ENCODE measurements at regions not wholly inside any gene's neighbourhood (a gene's known extent, or its start where the extent isn't known, plus 50 kb on each side); places are given as distances from the start of the nearest gene placed in this dataset.

DNA sequence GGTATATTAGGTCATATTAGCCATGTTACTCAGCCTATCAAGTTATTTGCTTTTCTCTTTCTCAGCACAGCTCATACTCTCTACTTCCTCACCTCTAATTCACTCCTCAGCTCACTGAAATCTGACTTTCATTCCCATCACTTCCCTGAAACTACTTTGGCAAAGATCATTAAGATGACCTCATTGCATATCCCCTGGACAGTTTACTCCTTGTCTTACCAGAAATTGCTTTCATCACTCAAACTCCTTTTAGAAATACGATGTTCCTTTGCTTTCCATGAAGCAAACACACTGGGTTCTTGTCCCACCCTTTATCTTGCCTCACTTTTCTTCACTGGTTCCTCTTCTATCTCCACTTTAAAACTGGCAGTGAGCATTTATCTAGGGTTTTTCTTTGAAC lies 354.4 kb downstream of the TUSC7 start:
- H3K27ac ChIP-seq = no peak overlapping the region

DNA sequence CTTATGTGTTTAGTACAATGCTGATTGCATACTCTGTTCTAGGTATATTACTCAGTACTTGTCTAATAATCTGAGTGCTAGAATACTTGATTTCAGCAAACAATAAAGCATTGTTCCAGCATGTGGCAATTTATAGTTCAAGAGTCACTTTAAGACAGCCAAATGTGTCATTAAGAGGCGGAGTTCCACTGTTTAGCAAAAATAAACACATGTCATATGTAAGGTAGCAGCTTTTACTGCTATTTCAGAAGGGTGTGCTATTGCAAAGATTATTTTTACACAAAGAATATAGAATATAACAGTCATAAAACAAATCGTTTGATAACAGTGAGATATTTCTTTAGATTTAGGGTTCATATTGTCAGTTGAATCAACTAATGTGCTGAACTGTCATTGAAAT lies 358.7 kb downstream of the TUSC7 start:
- Histone ChIP-seq H3K27me3 (no peaks in the 10 kb centered on the region), H3K4me1 (no peaks in the 10 kb centered on the region), H3K36me3 (no peaks in the 10 kb centered on the region), H3K4me3 (no peak overlapping the region), H3K9me3 (no peaks in the 10 kb centered on the region), H3K27ac (no peak overlapping the region)
- intact Hi-C loops (cut with DNase I) = no loop called here
- 42% methylated on average over 2 of the region's 2 CpGs for WGBS (ENCODE audit: insufficient coverage, low coverage, low lambda C conversion rate, missing lambda C conversion rate)
- ATAC-seq (no peak), DNase-seq (no peak)
- no peak for TF ChIP-seq POLR2A (IDR thresholded peaks at IDR 0.05)
- TF ChIP-seq, protein P1, sequence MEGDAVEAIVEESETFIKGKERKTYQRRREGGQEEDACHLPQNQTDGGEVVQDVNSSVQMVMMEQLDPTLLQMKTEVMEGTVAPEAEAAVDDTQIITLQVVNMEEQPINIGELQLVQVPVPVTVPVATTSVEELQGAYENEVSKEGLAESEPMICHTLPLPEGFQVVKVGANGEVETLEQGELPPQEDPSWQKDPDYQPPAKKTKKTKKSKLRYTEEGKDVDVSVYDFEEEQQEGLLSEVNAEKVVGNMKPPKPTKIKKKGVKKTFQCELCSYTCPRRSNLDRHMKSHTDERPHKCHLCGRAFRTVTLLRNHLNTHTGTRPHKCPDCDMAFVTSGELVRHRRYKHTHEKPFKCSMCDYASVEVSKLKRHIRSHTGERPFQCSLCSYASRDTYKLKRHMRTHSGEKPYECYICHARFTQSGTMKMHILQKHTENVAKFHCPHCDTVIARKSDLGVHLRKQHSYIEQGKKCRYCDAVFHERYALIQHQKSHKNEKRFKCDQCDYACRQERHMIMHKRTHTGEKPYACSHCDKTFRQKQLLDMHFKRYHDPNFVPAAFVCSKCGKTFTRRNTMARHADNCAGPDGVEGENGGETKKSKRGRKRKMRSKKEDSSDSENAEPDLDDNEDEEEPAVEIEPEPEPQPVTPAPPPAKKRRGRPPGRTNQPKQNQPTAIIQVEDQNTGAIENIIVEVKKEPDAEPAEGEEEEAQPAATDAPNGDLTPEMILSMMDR (IDR thresholded peaks at IDR 0.05) = no peak

More for the DNA sequence above, 354.4 kb downstream of the TUSC7 start:
- 29% methylated on average over 1 of the region's 1 CpG for WGBS (ENCODE audit: insufficient coverage, low coverage, low lambda C conversion rate, missing lambda C conversion rate)
- intact Hi-C loops (cut with DNase I) = no loop called here
- peak in 1 of 4 donors; percentile 75 for ATAC-seq
- Histone ChIP-seq H3K9me3 (no peaks in the 10 kb centered on the region), H3K4me3 (no peak overlapping the region), H3K27me3 (no peaks in the 10 kb centered on the region), H3K36me3 (no peaks in the 10 kb centered on the region), H3K4me1 (peaks cover 0 to 10% (median 0%) of the 10 kb centered on the region in 4 donors)
- no peak for TF ChIP-seq POLR2A (IDR thresholded peaks at IDR 0.05)
- TF ChIP-seq, protein P1 (IDR thresholded peaks at IDR 0.05) = no peak
- DNase-seq = no peak

DNA sequence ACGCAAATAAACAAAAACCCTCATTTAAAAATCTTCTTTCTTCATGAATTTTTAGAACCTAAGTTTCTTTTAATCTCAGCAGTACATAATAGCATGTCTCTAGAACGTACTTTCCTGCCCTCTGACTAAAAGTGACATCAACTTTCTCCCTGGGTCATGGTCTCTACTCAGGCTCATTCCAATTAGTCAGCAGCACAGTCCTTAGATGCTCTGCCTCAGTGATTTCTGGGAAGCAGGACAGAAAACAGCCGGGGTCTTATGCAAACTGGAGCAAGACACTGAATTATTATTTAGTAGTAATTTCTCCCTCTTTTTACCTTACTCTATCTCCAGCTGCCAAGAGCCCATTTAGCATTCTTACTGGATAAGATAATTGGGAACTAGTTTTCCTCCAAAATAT lies 365.2 kb downstream of the TUSC7 start:
- H3K9me3 ChIP-seq = no peaks in the 10 kb centered on the region
- no peak overlapping the region for H3K27ac ChIP-seq
- H3K4me3 ChIP-seq = no peak overlapping the region
- intact Hi-C loops (cut with DNase I) = no loop called here
- 42% methylated on average over 3 of the region's 3 CpGs for WGBS (ENCODE audit: insufficient coverage, low coverage, low lambda C conversion rate, missing lambda C conversion rate)
- DNase-seq (no peak), ATAC-seq (no peak)
- no peaks in the 10 kb centered on the region for H3K36me3 ChIP-seq
- H3K4me1 ChIP-seq = no peaks in the 10 kb centered on the region
- H3K27me3 ChIP-seq = no peaks in the 10 kb centered on the region
- TF ChIP-seq, protein P1 (IDR thresholded peaks at IDR 0.05) = no peak
- no peak for TF ChIP-seq POLR2A (IDR thresholded peaks at IDR 0.05)

GRCh38 chr3:117079997-117080396 lies 370.4 kb downstream of the TUSC7 start:
- intact Hi-C loops (cut with DNase I) = no loop called here
- Histone ChIP-seq H3K4me3 (no peak overlapping the region), H3K9me3 (no peaks in the 10 kb centered on the region), H3K36me3 (no peaks in the 10 kb centered on the region), H3K4me1 (no peaks in the 10 kb centered on the region), H3K27me3 (no peaks in the 10 kb centered on the region), H3K27ac (no peak overlapping the region)
- no peak for DNase-seq
- no peak for ATAC-seq
- 72% methylated on average over 4 of the region's 4 CpGs for WGBS (ENCODE audit: insufficient coverage, low coverage, low lambda C conversion rate, missing lambda C conversion rate)
- TF ChIP-seq POLR2A (IDR thresholded peaks at IDR 0.05) = no peak
- TF ChIP-seq, protein P1 (IDR thresholded peaks at IDR 0.05) = no peak

DNA sequence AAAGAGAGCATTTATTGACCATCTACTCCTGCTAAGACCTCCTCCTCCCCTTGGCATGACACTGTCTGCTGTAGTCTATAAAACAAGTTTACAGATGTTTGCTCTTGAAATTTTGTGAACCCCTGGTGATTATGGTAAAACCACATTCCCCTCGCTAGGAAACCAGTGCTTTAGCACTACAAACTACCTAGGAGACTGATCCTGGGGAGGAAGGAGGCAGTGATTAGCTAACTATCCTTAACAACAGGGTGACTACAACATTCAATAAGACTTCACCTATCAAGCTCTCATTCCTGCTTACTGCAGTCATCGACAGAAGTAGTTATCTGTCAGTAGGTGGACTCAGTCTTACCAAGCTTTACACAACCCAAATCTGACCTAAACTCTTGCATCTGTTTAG lies 371.3 kb downstream of the TUSC7 start:
- no peak for DNase-seq
- Histone ChIP-seq H3K27me3 (no peaks in the 10 kb centered on the region), H3K4me3 (no peak overlapping the region), H3K4me1 (no peaks in the 10 kb centered on the region), H3K36me3 (no peaks in the 10 kb centered on the region), H3K27ac (no peak overlapping the region), H3K9me3 (no peaks in the 10 kb centered on the region)
- intact Hi-C loops (cut with DNase I) = no loop called here
- WGBS (ENCODE audit: insufficient coverage, low coverage, low lambda C conversion rate, missing lambda C conversion rate) = 40% methylated on average over 2 of the region's 2 CpGs
- no peak for TF ChIP-seq POLR2A (IDR thresholded peaks at IDR 0.05)
- TF ChIP-seq, protein P1 (IDR thresholded peaks at IDR 0.05) = no peak
- no peak for ATAC-seq

Measured in right lobe of liver (tissue), 6 donors.